Hepatocyte (in vitro differentiated cells): ENCODE measurements at regions not wholly inside any gene's neighbourhood (a gene's known extent, or its start where the extent isn't known, plus 50 kb on each side); places are given as distances from the start of the nearest gene placed in this dataset.

Experiments
- EZH2 ChIP-seq: fragments of 200-600 bp; sonication (generic); IDR thresholded peaks from 2 replicates; pipeline ENCODE4 v1.6.1; 2016; ENCODE audit warnings: antibody characterized with exemption, mild to moderate bottlenecking, borderline replicate concordance
- EZH2phosphoT487 ChIP-seq: fragments of 200-600 bp; sonication (generic); IDR thresholded peaks from one replicate; pipeline ENCODE4 v1.6.1; 2018; ENCODE audit warnings: antibody characterized with exemption, mild to moderate bottlenecking, low read depth, moderate library complexity; ENCODE audit not compliant: unreplicated experiment, severe bottlenecking
- TF ChIP-seq, protein P1 (sequence below): fragments of 200-600 bp; sonication (generic); IDR thresholded peaks from 2 replicates; pipeline ENCODE4 v1.5.1; 2016; ENCODE audit warnings: antibody characterized with exemption, mild to moderate bottlenecking; ENCODE audit not compliant: poor library complexity

DNA sequence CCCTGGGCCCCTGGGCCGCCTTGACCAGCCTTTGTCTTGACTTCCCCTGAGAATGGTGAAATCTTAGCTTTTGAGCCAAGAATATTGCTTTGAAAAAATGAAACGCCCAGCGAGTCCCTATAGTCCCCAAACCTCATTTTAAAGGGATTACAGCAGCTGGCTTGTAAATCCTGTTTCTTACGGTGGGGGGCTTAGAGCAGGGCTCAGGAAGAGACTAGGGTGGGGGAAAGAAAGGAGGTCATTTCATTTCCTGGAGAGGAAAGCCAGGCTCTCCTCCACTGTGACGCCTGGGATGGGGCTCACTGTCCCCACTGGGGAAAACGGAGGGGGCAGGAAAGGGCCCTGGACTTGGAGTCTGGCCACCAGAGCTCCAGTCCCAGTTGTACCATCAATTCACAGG, 72.2 kb upstream of the ALX4 start:
- TF ChIP-seq, protein P1, sequence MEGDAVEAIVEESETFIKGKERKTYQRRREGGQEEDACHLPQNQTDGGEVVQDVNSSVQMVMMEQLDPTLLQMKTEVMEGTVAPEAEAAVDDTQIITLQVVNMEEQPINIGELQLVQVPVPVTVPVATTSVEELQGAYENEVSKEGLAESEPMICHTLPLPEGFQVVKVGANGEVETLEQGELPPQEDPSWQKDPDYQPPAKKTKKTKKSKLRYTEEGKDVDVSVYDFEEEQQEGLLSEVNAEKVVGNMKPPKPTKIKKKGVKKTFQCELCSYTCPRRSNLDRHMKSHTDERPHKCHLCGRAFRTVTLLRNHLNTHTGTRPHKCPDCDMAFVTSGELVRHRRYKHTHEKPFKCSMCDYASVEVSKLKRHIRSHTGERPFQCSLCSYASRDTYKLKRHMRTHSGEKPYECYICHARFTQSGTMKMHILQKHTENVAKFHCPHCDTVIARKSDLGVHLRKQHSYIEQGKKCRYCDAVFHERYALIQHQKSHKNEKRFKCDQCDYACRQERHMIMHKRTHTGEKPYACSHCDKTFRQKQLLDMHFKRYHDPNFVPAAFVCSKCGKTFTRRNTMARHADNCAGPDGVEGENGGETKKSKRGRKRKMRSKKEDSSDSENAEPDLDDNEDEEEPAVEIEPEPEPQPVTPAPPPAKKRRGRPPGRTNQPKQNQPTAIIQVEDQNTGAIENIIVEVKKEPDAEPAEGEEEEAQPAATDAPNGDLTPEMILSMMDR, result no peak
- TF ChIP-seq EZH2 (no peak), EZH2phosphoT487 (no peak)
